ENCODE measurements at regions not wholly inside any gene's neighbourhood (a gene's known extent, or its start where the extent isn't known, plus 50 kb on each side); places are given as distances from the start of the nearest gene placed in this dataset.

GRCh38 chr3:178474526-178474925, 61.7 kb upstream of the KCNMB2 start:
- TF ChIP-seq CTCF (IDR thresholded peaks at IDR 0.05; ENCODE audit: low read depth, low read length, poor library complexity, severe bottlenecking) (no peak), EZH2phosphoT487 (IDR thresholded peaks at IDR 0.05; ENCODE audit: borderline replicate concordance, low read length) (no peak)
